PC-3 (cell line): ENCODE measurements at regions not wholly inside any gene's neighbourhood (a gene's known extent, or its start where the extent isn't known, plus 50 kb on each side); places are given as distances from the start of the nearest gene placed in this dataset.

Experiments
- ATAC-seq: fragments of 200-7000 bp; cut with Tn5 transposase; 2 replicates; pipeline ENCODE4 v1.9.1; 2020; ENCODE audit warnings: mild to moderate bottlenecking, moderate library complexity
- BruUV-seq: library from RNA; stranded (reverse); fragments of 400-500 nt; replicated peaks from 2 replicates; lab custom pipeline; 2021; lab: Mats Ljungman, UMichigan
- CTCF ChIA-PET: fragments of 300-600 bp; sonication (Branson Sonifier 250); formaldehyde crosslinking; loops from one replicate; lab custom pipeline; 2022; ENCODE audit warnings: antibody characterized with exemption; lab: Charles Lee
- POLR2A ChIA-PET: fragments of 300-600 bp; sonication (Branson Sonifier 250); formaldehyde crosslinking; loops from one replicate; lab custom pipeline; 2022; ENCODE audit warnings: antibody characterized with exemption; ENCODE audit not compliant: unreplicated experiment; lab: Charles Lee
- DNase-seq: peaks from one replicate; pipeline ENCODE4 v3.0.0-alpha.2; 2015
- H2AFZ ChIP-seq: fragments of 300-600 bp; sonication (generic); 2 replicates; pipeline ENCODE4 v1.6.0; 2016; ENCODE audit warnings: antibody characterized with exemption, low read length
- H3F3A ChIP-seq: fragments of 300-600 bp; sonication (generic); one replicate; pipeline ENCODE4 v1.6.0; 2017; ENCODE audit warnings: antibody characterized with exemption, low read length, control low read depth, mild to moderate bottlenecking; ENCODE audit not compliant: unreplicated experiment
- H3K27ac ChIP-seq: fragments of 300-600 bp; sonication (generic); 2 replicates; pipeline ENCODE4 v1.5.1; 2016; ENCODE audit warnings: mild to moderate bottlenecking, low read length
- H3K27me3 ChIP-seq: fragments of 300-600 bp; sonication (generic); 2 replicates; pipeline ENCODE4 v1.6.1; 2016; ENCODE audit warnings: low read length, mixed read lengths
- H3K36me3 ChIP-seq: fragments of 300-600 bp; sonication (generic); 2 replicates; pipeline ENCODE4 v1.6.1; 2016; ENCODE audit warnings: low read depth, mixed run types, low read length, mixed read lengths
- H3K4me1 ChIP-seq: fragments of 300-600 bp; sonication (generic); 2 replicates; pipeline ENCODE4 v1.5.1; 2016; ENCODE audit warnings: low read length; ENCODE audit not compliant: insufficient read depth
- H3K4me2 ChIP-seq: fragments of 300-600 bp; sonication (generic); 2 replicates; pipeline ENCODE4 v1.6.0; 2016; ENCODE audit warnings: low read length
- H3K4me3 ChIP-seq: fragments of 300-600 bp; sonication (generic); 2 replicates; pipeline ENCODE4 v1.5.1; 2016; ENCODE audit warnings: mild to moderate bottlenecking, low read length, mixed read lengths
- H3K79me2 ChIP-seq: fragments of 300-600 bp; sonication (generic); 2 replicates; pipeline ENCODE4 v1.6.1; 2017; ENCODE audit warnings: low read length, mixed read lengths
- H3K9ac ChIP-seq: fragments of 300-600 bp; sonication (generic); 2 replicates; pipeline ENCODE4 v1.6.0; 2016; ENCODE audit warnings: mild to moderate bottlenecking, low read length
- H3K9me2 ChIP-seq: fragments of 300-600 bp; sonication (generic); replicated peaks from 2 replicates; pipeline ENCODE4 v1.6.1; 2016; ENCODE audit warnings: mixed run types, low read length, mixed read lengths
- H3K9me3 ChIP-seq: fragments of 300-600 bp; sonication (generic); 2 replicates; pipeline ENCODE4 v1.6.1; 2016; ENCODE audit warnings: low read length, mixed read lengths
- H4K20me1 ChIP-seq: fragments of 300-600 bp; sonication (generic); 2 replicates; pipeline ENCODE4 v1.6.1; 2016; ENCODE audit warnings: low read length, mixed read lengths
- EZH2 ChIP-seq: fragments of 300-600 bp; sonication (generic); IDR thresholded peaks from one replicate; pipeline ENCODE4 v1.6.1; 2017; ENCODE audit warnings: antibody characterized with exemption, mild to moderate bottlenecking, low read length; ENCODE audit not compliant: unreplicated experiment
- EZH2phosphoT487 ChIP-seq: fragments of 300-600 bp; sonication (generic); IDR thresholded peaks from 2 replicates; pipeline ENCODE4 v1.6.1; 2018; ENCODE audit warnings: mild to moderate bottlenecking, antibody characterized with exemption, low read length, borderline replicate concordance
- intact Hi-C: fragments of 100-400 bp; cut with micrococcal nuclease; formaldehyde crosslinking; loops from 2 replicates; pipeline ENCODE4 v1.9.0; 2023
- TF ChIP-seq, protein P1 (sequence below): fragments of 300-600 bp; sonication (generic); conservative IDR thresholded peaks from 2 replicates; pipeline ENCODE4 v1.5.1; 2017; ENCODE audit warnings: antibody characterized with exemption, low read depth, mild to moderate bottlenecking, low read length

DNA sequence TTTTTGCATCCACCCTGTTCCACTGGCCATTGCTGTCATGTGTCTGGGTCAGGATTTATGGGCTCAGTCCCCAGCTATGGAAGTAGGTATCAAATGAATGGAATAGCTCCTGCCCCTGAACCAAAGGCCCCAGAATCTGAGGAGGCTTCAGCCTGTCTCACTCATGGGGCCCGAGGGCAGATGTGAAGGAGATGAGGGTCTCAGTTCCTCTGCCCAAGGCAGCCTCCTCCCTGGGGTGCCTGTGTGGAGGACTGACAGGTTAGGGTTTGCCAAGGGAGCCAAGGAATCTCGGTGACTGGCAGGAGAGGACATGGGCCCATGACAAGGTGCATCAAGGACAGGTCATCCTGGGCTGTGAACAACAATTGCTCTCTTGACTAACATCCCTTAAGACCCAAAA is 70.4 kb downstream of the CPN2 start:
- ATAC-seq (no peak), DNase-seq (no peak)
- Histone ChIP-seq H3K9ac (no peak overlapping the region), H3K4me1 (peaks cover 5% of the 10 kb centered on the region; the same call in 1 of the 2 replicates), H3K4me2 (no peak overlapping the region), H3F3A (no peaks in the 10 kb centered on the region), H3K27ac (no peak overlapping the region), H3K9me2 (no peaks in the 10 kb centered on the region), H4K20me1 (no peaks in the 10 kb centered on the region), H3K9me3 (no peaks in the 10 kb centered on the region), H3K79me2 (no peaks in the 10 kb centered on the region), H3K27me3 (no peaks in the 10 kb centered on the region), H2AFZ (no peak overlapping the region), H3K4me3 (no peak overlapping the region), H3K36me3 (no peaks in the 10 kb centered on the region)
- BruUV-seq: no TSS peak
- intact Hi-C loops: no loop called here
- POLR2A ChIA-PET: no interaction called here
- TF ChIP-seq EZH2phosphoT487 (no peak), EZH2 (no peak)
- TF ChIP-seq, protein P1, sequence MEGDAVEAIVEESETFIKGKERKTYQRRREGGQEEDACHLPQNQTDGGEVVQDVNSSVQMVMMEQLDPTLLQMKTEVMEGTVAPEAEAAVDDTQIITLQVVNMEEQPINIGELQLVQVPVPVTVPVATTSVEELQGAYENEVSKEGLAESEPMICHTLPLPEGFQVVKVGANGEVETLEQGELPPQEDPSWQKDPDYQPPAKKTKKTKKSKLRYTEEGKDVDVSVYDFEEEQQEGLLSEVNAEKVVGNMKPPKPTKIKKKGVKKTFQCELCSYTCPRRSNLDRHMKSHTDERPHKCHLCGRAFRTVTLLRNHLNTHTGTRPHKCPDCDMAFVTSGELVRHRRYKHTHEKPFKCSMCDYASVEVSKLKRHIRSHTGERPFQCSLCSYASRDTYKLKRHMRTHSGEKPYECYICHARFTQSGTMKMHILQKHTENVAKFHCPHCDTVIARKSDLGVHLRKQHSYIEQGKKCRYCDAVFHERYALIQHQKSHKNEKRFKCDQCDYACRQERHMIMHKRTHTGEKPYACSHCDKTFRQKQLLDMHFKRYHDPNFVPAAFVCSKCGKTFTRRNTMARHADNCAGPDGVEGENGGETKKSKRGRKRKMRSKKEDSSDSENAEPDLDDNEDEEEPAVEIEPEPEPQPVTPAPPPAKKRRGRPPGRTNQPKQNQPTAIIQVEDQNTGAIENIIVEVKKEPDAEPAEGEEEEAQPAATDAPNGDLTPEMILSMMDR: no peak
- CTCF ChIA-PET: no interaction called here

DNA sequence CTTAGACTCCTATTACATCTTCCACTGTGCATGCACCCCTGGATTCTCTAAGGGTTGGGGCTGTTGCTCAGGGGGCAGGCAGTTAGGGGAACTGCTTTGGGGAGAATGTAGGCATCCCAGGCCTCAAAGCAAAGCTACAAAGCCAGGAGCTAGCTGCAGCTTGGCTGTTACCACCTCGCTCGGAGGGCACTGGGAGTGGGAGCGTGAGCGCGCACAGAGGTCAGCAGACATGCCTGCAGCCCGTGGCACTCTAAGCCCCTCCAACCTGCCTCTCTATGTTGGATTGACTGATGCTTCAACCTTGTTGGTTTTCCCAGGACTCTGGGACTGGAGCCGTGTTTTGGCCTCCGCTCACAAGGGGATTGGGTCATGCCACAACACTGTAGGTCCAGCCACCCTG is 69.8 kb downstream of the CPN2 start:
- no peaks in the 10 kb centered on the region for H3K9me2 ChIP-seq
- H3K4me3 ChIP-seq: no peak overlapping the region
- no peaks in the 10 kb centered on the region for H3K9me3 ChIP-seq
- no peak for TF ChIP-seq EZH2phosphoT487
- TF ChIP-seq, protein P1: no peak
- no peak for TF ChIP-seq EZH2
- ATAC-seq: no peak
- ChIA-PET CTCF (no interaction called here), POLR2A (no interaction called here)
- no peaks in the 10 kb centered on the region for H4K20me1 ChIP-seq
- H3K4me2 ChIP-seq: no peak overlapping the region
- BruUV-seq: no TSS peak
- intact Hi-C loops: no loop called here
- no peaks in the 10 kb centered on the region for H3K36me3 ChIP-seq
- no peak for DNase-seq
- no peaks in the 10 kb centered on the region for H3F3A ChIP-seq
- H3K4me1 ChIP-seq: peaks cover 6% of the 10 kb centered on the region; the same call in 1 of the 2 replicates
- H3K27me3 ChIP-seq: no peaks in the 10 kb centered on the region
- H3K27ac ChIP-seq: no peak overlapping the region
- H3K9ac ChIP-seq: no peak overlapping the region
- no peak overlapping the region for H2AFZ ChIP-seq
- H3K79me2 ChIP-seq: no peaks in the 10 kb centered on the region

GRCh38 chr3:194281766-194282165 is 69.4 kb downstream of the CPN2 start:
- no TSS peak for BruUV-seq
- ATAC-seq (no peak), DNase-seq (no peak)
- Histone ChIP-seq H3K9ac (no peak overlapping the region), H3K4me1 (peaks cover 6% of the 10 kb centered on the region; the same call in 1 of the 2 replicates), H3K79me2 (no peaks in the 10 kb centered on the region), H3K9me3 (no peaks in the 10 kb centered on the region), H2AFZ (no peak overlapping the region), H3K9me2 (no peaks in the 10 kb centered on the region), H3K27ac (no peak overlapping the region), H3K27me3 (no peaks in the 10 kb centered on the region), H3F3A (no peaks in the 10 kb centered on the region), H3K36me3 (no peaks in the 10 kb centered on the region), H4K20me1 (no peaks in the 10 kb centered on the region), H3K4me2 (no peak overlapping the region), H3K4me3 (no peak overlapping the region)
- POLR2A ChIA-PET: no interaction called here
- CTCF ChIA-PET: no interaction called here
- TF ChIP-seq, protein P1: no peak
- intact Hi-C loops: no loop called here
